AG08395 (cell line): ENCODE measurements at regions not wholly inside any gene's neighbourhood (a gene's known extent, or its start where the extent isn't known, plus 50 kb on each side); places are given as distances from the start of the nearest gene placed in this dataset.
"Not testable (repeated sequence)": the region's sequence is repeated elsewhere in the genome, so short reads cannot be mapped to it uniquely, and the experiment has no call there.

Source experiments
- DNase-seq: peaks from one replicate; pipeline ENCODE4 v3.0.0; 2012; ENCODE audit warnings: mixed read lengths, low spot score

- DNase-seq: no peak
Observed at GRCh38 chrX:4675686-4676300, 962.3 kb upstream of the PRKX start.

- no peak for DNase-seq
Observed at GRCh38 chrX:4674028-4674782, 960.8 kb upstream of the PRKX start.

DNA sequence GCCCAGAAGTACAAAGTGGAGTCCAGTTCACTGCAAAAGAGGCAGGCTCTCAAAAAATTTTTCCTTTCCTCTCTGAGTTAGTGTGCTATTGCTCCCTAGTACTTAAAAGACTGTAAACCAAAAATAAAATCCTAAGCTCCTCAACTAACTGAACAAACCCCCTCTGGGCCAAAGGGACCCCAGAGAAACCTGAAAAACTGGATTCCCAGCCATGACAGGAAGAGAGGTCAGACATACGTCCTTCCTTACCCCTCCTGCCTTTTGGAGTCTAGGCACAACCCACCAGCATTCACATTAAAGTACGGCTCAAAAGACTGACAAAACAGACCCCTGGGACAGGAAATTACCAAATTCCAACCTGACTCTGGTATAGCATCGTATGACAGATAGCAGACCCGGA is 957.9 kb upstream of the PRKX start:
- no peak for DNase-seq

DNA sequence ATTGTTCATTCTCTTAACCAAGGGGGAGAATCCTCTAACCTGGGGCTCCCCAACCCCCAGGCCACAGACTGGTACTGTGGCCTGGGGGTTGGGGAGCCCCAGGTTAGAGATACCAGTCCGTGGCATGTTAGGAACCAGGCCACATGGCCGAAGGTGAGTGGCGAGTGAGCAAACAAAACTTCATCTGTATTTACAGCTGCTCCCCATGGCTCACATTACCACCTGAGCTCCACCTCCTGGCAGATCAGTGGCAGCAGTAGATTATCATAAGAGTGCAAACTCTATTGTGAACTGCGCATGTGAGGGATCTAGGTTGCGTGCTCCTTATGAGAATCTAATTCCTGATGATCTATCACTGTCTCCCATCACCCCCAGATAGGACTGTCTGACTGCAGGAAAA is 957.2 kb upstream of the PRKX start:
- DNase-seq: no peak

GRCh38 chrX:4668802-4669536 is 955.5 kb upstream of the PRKX start:
- no peak for DNase-seq

DNA sequence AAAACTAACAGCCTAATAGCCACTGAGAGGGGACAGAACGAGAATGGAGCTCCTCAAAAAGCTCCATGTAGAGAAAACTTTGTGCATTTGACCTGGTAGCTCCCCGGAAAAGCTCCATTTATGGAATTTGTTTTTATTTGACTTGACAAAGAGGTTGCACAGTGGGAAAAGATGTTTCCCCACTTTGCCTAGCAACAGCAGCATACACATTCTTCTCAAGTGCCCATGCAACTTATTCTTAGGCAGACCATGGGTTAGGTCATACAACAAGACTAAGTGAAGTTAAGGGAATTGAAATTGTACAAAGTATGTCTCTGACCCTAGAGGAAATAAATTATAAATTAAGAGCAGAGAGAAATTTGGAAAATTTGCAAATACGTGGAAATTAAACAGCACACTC is 949.6 kb upstream of the PRKX start:
- DNase-seq: no peak

DNA sequence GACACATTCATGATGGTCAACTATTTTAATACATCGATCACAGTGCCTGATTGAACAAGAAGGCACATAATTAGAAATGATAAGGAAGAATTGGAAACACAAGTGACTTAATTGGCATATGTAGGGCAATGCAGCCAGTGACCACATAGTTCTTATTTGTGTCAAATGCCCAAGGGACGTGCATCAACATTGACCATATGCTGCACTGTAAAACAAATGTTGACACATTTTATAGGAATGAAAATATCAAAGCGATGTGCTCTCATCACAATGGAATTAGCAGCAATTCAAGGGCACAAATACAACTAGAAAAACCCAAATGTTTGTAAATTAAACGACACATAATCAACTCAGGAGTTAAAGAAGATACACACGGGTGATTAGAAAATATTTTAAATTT is 948.3 kb upstream of the PRKX start:
- no peak for DNase-seq

GRCh38 chrX:4656419-4656818 is 943.0 kb upstream of the PRKX start:
- DNase-seq: no peak

DNA sequence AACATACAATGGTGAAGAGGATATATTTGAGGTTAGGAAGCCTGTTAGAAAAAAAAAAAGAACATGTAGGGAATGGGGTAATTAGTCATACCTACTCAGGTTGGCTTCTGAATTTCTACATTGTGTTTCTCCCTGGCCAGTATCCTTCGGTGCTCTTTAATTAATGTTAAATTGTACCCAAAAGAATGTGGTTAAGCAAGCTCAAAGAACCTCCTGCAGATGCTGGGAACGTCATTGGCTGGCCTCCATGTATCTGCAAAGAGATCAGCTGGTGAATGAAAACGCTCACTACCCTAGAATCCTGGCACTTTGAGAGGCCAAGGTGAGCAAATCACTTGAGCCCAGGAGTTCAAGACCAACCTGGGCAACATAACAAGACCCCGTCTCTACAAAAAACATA is 942.3 kb upstream of the PRKX start:
- DNase-seq: no peak

DNA sequence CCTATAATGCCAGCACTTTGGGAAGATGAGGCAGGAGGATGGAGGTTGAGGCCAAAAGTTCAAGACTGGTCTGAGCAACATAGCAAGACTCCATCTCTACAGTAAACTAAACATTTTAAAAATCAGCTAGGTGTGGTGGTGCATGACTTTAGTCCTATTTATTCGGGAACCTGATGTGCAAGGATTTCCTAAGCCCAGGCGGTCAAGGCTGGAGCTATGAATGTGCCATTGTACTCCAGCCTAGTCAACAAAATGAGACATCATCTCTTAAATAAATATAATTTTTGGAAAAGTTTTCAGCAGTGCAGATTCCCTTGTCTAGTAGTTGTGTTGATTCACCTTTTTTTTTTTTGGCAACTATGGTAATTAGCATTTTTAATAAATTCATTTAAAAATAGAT is 928.7 kb upstream of the PRKX start:
- DNase-seq: no peak

DNA sequence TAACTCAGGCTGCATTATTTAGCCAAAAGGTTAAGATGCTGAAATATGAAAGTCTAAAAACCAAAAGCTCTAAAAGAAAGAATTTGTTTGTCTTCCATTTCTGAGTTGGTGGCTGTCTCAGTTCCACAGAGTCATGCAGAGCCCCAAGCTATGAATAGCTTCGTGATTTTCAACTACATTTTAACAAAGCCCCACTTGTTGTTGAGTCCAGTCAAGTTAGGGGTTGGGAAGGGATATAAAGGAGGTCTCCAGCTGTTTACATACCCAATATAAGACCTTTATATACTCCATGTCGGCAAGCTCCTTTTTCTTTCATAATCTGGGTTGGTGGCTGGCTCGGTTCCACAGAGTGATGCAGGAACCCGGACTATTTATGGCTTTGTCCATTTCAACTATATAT is 924.6 kb upstream of the PRKX start:
- no peak for DNase-seq

- no peak for DNase-seq
Observed at GRCh38 chrX:4627414-4627813, 914.0 kb upstream of the PRKX start.

GRCh38 chrX:4622486-4623167 is 909.2 kb upstream of the PRKX start:
- DNase-seq: no peak

- not testable (repeated sequence) for DNase-seq
Observed at GRCh38 chrX:4613651-4614050, 900.2 kb upstream of the PRKX start.

- DNase-seq: no peak
Observed at GRCh38 chrX:4588893-4589292, 875.4 kb upstream of the PRKX start.

DNA sequence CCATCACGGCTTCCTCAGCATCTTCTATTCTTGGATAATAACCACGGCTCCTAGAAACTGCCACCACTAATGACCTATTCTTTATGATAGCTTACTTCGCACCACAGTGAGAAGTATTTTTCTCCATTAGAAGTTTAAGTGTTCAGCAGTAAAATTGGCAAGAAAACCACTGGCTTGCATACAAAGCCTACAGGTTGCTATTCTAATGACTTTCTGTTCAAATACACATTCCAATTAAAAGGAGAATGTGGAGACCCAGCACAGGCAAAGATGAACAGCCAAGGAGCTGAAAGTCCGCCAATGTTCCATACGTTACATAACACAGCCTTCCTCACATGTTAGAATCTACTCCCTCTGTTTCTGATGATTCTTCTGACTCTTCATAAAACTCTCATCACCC is 875.0 kb upstream of the PRKX start:
- DNase-seq: no peak

GRCh38 chrX:4588056-4588455 is 874.6 kb upstream of the PRKX start:
- no peak for DNase-seq

- no peak for DNase-seq
Observed at GRCh38 chrX:4579999-4580398, 866.5 kb upstream of the PRKX start.

DNA sequence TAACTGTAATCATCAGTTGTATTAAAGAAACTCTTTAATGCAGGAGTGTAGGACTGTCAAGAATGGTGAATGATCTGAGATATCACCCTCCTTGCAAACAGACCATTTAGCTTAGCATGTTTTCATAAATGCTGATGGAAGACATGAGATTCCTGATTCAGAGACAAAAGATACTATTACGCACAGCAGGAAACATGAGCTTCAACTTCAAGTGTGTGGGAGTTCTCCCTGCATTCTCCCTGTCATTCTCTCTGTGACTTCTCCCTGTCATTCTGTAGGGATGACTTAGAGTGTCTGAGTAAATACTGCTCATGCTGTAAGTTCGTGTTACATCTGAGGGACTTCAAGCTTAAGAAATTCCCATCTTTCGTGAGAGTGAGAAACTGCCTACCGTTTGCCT is 866.0 kb upstream of the PRKX start:
- DNase-seq: no peak

GRCh38 chrX:4572691-4573090 is 859.2 kb upstream of the PRKX start:
- no peak for DNase-seq

GRCh38 chrX:4570151-4570550 is 856.7 kb upstream of the PRKX start:
- DNase-seq: no peak

DNA sequence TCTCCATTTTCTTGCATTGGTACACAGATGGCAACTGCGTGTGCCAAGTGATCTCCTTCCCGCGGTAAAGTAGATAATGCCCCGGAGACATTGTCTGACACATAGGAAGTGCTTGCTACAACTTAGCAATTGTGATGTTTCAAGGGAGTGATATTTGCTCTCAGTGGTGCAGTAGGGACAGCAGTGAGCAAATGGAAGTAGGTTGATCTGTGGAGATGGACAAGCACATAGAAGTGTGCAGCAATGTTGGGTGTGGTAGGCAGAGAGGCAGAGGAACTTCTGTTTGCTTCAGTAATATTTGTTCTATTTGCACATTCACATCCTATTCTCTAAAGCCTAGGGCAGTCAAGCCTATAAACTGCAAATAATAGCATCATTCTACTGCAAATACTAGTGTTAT is 846.7 kb upstream of the PRKX start:
- DNase-seq: no peak

- no peak for DNase-seq
Observed at GRCh38 chrX:4550018-4550417, 836.6 kb upstream of the PRKX start.
